Fibroblast of lung (primary cell): ENCODE measurements at regions not wholly inside any gene's neighbourhood (a gene's known extent, or its start where the extent isn't known, plus 50 kb on each side); places are given as distances from the start of the nearest gene placed in this dataset.

Experiments
- DNase-seq, 2 donors: peaks; one replicate each; pipeline versions ENCODE4 v3.0.0 to v3.0.0-alpha.2; 2010; ENCODE audit warnings: low read depth in 2 of 2
- H2AFZ ChIP-seq: 2 replicates; pipeline ENCODE4 v1.5.1; 2012; ENCODE audit warnings: low read length, control low read depth, inconsistent platforms
- H3K27ac ChIP-seq: 2 replicates; pipeline ENCODE4 v1.5.1; 2011; ENCODE audit warnings: low read length, control low read depth; ENCODE audit not compliant: insufficient read depth
- H3K27me3 ChIP-seq: 2 replicates; pipeline ENCODE4 v1.5.1; 2011; ENCODE audit warnings: mild to moderate bottlenecking, low read length; ENCODE audit not compliant: control insufficient read depth, insufficient read depth
- H3K36me3 ChIP-seq: 2 replicates; pipeline ENCODE4 v1.5.1; 2011; ENCODE audit warnings: low read length; ENCODE audit not compliant: control insufficient read depth, insufficient read depth
- H3K4me1 ChIP-seq: 2 replicates; pipeline ENCODE4 v1.5.1; 2011; ENCODE audit warnings: low read length; ENCODE audit not compliant: control insufficient read depth, insufficient read depth; ENCODE audit errors: extremely low read depth
- H3K4me2 ChIP-seq: 2 replicates; pipeline ENCODE4 v1.5.1; 2011; ENCODE audit warnings: low read length, control low read depth; ENCODE audit not compliant: insufficient read depth; ENCODE audit errors: extremely low read depth
- H3K4me3 ChIP-seq, 4 experiments: fragments of 200-600 bp in 1 of 4; sonication (generic) in 1 of 4; replicated peaks in 1 of 4; 2 replicates each; pipeline ENCODE4 v1.5.1; 2011 to 2016; ENCODE audit warnings: low read length in 4 of 4, low read depth in 3 of 4, mild to moderate bottlenecking in 3 of 4, control low read depth in 2 of 4, inconsistent platforms in 1 of 4, mixed read lengths in 1 of 4; ENCODE audit not compliant: insufficient read depth in 1 of 4; ENCODE audit errors: control extremely low read depth in 1 of 4
- H3K79me2 ChIP-seq: 2 replicates; pipeline ENCODE4 v1.5.1; 2012; ENCODE audit warnings: mild to moderate bottlenecking, low read length, inconsistent platforms; ENCODE audit not compliant: control insufficient read depth, insufficient read depth
- H3K9ac ChIP-seq: 2 replicates; pipeline ENCODE4 v1.5.1; 2011; ENCODE audit warnings: mild to moderate bottlenecking, low read length, control low read depth; ENCODE audit not compliant: insufficient read depth
- H3K9me3 ChIP-seq: 2 replicates; pipeline ENCODE4 v1.5.1; 2012; ENCODE audit warnings: low read depth, low read length; ENCODE audit not compliant: control insufficient read depth, insufficient read depth
- H4K20me1 ChIP-seq: 2 replicates; pipeline ENCODE4 v1.5.1; 2011; ENCODE audit warnings: low read length; ENCODE audit not compliant: control insufficient read depth, insufficient read depth; ENCODE audit errors: extremely low read depth
- CTCF ChIP-seq, 2 donors: IDR thresholded peaks in 1 of 2; conservative IDR thresholded peaks in 1 of 2; 1 replicate in 1 of 2; 2 replicates in 1 of 2; pipeline ENCODE4 v1.5.1; 2011 to 2012; ENCODE audit warnings: low read length in 2 of 2, control low read depth in 1 of 2, inconsistent platforms in 1 of 2, low read depth in 1 of 2, mild to moderate bottlenecking in 1 of 2
- EZH2 ChIP-seq: IDR thresholded peaks from 2 replicates; pipeline ENCODE4 v1.5.1; 2012; ENCODE audit warnings: low read length, control low read depth, mild to moderate bottlenecking; ENCODE audit errors: missing control alignments

- Histone ChIP-seq H3K79me2 (no peaks in the 10 kb centered on the region), H3K27me3 (no peaks in the 10 kb centered on the region), H3K9me3 (no peaks in the 10 kb centered on the region), H3K27ac (no peak overlapping the region), H3K36me3 (no peaks in the 10 kb centered on the region), H3K4me2 (no peak overlapping the region), H3K9ac (no peak overlapping the region), H2AFZ (no peak overlapping the region), H4K20me1 (no peaks in the 10 kb centered on the region), H3K4me1 (no peaks in the 10 kb centered on the region), H3K4me3 (no peak overlapping the region)
- peak in 1 of 2 donors; percentile 2 for DNase-seq
- TF ChIP-seq EZH2 = no peak
- TF ChIP-seq CTCF (conservative IDR thresholded peaks at IDR 0.05 in 1 of 2, IDR thresholded peaks at IDR 0.05 in 1 of 2; ENCODE audit: low read depth in 1 of 2, low read length in 2 of 2) = no peak
Measured at GRCh38 chr5:118705959-118706667, 282.2 kb downstream of the DTWD2 start.

DNA sequence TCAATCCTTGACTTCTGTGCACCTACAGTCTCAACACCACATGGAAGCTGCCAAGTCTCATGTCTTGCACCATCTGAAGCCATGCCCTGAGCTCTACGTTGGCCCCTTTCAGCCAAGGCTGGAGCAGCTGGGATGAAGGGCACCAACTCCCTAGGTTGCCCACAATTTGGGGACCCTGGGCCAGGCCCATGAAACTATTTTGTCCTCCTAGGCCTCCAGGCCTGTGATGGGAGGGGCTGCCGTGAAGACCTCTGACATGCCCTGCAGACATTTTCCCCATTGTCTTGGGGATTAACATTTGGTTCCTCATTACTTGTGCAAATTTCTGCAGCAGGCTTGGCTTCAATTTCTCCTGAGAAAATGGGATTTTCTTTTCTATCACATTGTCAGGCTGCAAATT, 285.1 kb downstream of the DTWD2 start:
- Histone ChIP-seq H3K36me3 (no peaks in the 10 kb centered on the region), H3K9ac (no peak overlapping the region), H3K27me3 (no peaks in the 10 kb centered on the region), H3K79me2 (no peaks in the 10 kb centered on the region), H3K4me1 (no peaks in the 10 kb centered on the region), H3K4me3 (no peak overlapping the region), H3K9me3 (no peaks in the 10 kb centered on the region), H2AFZ (no peak overlapping the region), H4K20me1 (no peaks in the 10 kb centered on the region), H3K4me2 (no peak overlapping the region), H3K27ac (no peak overlapping the region)
- no peak for TF ChIP-seq EZH2
- no peak for TF ChIP-seq CTCF (conservative IDR thresholded peaks at IDR 0.05 in 1 of 2, IDR thresholded peaks at IDR 0.05 in 1 of 2; ENCODE audit: low read depth in 1 of 2, low read length in 2 of 2)
- DNase-seq = no peak

DNA sequence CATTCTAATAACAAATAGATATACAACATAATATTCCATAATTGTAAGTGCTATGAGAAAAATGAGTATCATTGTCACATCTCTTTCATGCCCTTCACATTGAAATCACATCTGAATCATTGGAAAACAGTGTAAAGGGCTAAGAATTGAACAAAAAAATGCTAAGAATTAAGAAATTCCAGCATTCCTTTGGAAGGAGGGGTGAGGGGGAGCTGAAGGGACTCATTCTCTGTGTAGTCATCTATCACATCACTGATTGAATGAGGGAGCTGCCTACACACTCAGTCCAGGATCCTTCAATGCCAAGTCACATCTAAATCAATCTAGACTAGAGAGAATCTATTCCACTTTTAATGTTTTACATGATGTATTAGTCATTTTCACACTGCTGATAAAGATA, 286.6 kb downstream of the DTWD2 start:
- TF ChIP-seq CTCF (conservative IDR thresholded peaks at IDR 0.05 in 1 of 2, IDR thresholded peaks at IDR 0.05 in 1 of 2; ENCODE audit: low read depth in 1 of 2, low read length in 2 of 2) (no peak), EZH2 (no peak)
- no peak overlapping the region for H2AFZ ChIP-seq
- no peaks in the 10 kb centered on the region for H3K4me1 ChIP-seq
- no peak for DNase-seq
- H3K27ac ChIP-seq = no peak overlapping the region
- H4K20me1 ChIP-seq = no peaks in the 10 kb centered on the region
- no peaks in the 10 kb centered on the region for H3K79me2 ChIP-seq
- H3K9me3 ChIP-seq = no peaks in the 10 kb centered on the region
- no peak overlapping the region for H3K4me3 ChIP-seq
- H3K27me3 ChIP-seq = no peaks in the 10 kb centered on the region
- H3K9ac ChIP-seq = no peak overlapping the region
- H3K36me3 ChIP-seq = no peaks in the 10 kb centered on the region
- no peak overlapping the region for H3K4me2 ChIP-seq
